Esophagus muscularis mucosa (tissue), 4 donors: ENCODE measurements at regions not wholly inside any gene's neighbourhood (a gene's known extent, or its start where the extent isn't known, plus 50 kb on each side); places are given as distances from the start of the nearest gene placed in this dataset.
A peak's percentile ranks its signal among the peaks of the same experiment; 100 is the strongest.

ENCODE experiments used
- DNase-seq: peaks from one replicate; pipeline ENCODE4 v3.0.0-alpha.2; 2017; ENCODE audit errors: extremely low spot score
- H3K27ac ChIP-seq, 4 donors: fragments of 200-600 bp; sonication (generic); replicated peaks in 1 of 4; 1 replicate in 3 of 4; 2 replicates in 1 of 4; pipeline ENCODE4 v1.5.1; 2016 to 2019; ENCODE audit warnings: mild to moderate bottlenecking in 1 of 4
- H3K27me3 ChIP-seq, 4 donors: fragments of 200-600 bp; sonication (generic); one replicate each; pipeline versions ENCODE4 v1.5.1 to v1.6.0; 2016 to 2019
- H3K36me3 ChIP-seq, 4 donors: fragments of 200-600 bp; sonication (generic); one replicate each; pipeline ENCODE4 v1.5.1; 2016 to 2019
- H3K4me1 ChIP-seq, 4 donors: fragments of 200-600 bp; sonication (generic); one replicate each; pipeline ENCODE4 v1.5.1; 2016 to 2019
- H3K4me3 ChIP-seq, 4 donors: fragments of 200-600 bp; sonication (generic); 1 replicate in 2 of 4; 2 replicates in 2 of 4; pipeline ENCODE4 v1.5.1; 2016 to 2019; ENCODE audit warnings: mild to moderate bottlenecking in 4 of 4, moderate library complexity in 1 of 4
- H3K9me3 ChIP-seq, 4 donors: fragments of 200-600 bp; sonication (generic); 1 replicate in 3 of 4; 2 replicates in 1 of 4; pipeline ENCODE4 v1.5.1; 2016 to 2019
- EP300 ChIP-seq: sonication (generic); formaldehyde crosslinking; IDR thresholded peaks from one replicate; pipeline ENCODE4 v1.6.1; 2017; ENCODE audit warnings: antibody characterized with exemption
- POLR2A ChIP-seq: fragments of 450-650 bp; IDR thresholded peaks from one replicate; pipeline ENCODE4 v1.6.1; 2017; ENCODE audit warnings: antibody characterized with exemption, moderate library complexity, mild to moderate bottlenecking, low read depth
- POLR2AphosphoS5 ChIP-seq, 2 donors: sonication (generic); formaldehyde crosslinking; IDR thresholded peaks; one replicate each; pipeline ENCODE4 v1.6.1; 2017; ENCODE audit warnings: antibody characterized with exemption in 2 of 2
- WGBS: methylation state at CpG from one replicate; pipeline ENCODE4 v1.1.5; 2018; 5-methylcytosine and 5-hydroxymethylcytosine counted together
- intact Hi-C: fragments of 100-400 bp; cut with DNase I; formaldehyde crosslinking; loops from one replicate; pipeline ENCODE4 v1.15.1; 2023
- TF ChIP-seq, protein P1 (sequence below), 3 experiments: fragments of 200-600 bp in 2 of 3; fragments of 450-650 bp in 1 of 3; sonication (generic) in 2 of 3; IDR thresholded peaks; one replicate each; pipeline ENCODE4 v1.5.1; 2017 to 2019; ENCODE audit warnings: antibody characterized with exemption in 3 of 3, mild to moderate bottlenecking in 2 of 3, moderate library complexity in 1 of 3

DNA sequence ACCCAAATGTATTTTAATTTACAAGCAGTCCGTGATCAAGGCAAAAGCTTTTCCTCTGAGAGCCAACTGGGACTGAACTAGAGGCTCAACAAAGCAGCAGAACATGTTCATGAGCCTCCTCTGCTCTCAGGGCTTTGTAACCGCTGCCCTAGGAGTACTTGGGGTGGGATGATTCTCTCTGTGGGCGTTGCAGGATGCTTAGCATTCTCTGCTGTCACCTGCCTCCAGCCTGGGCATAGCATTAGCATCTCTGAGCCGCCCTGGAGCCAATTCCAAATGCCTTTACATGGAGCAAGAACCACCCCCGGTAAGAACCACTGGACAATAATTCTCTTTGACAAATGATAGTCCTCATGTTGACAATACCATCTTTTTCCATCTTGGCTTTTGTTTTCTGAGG is 237.6 kb upstream of the CDH4 start:
- intact Hi-C loops = no loop called here
- H3K4me1 ChIP-seq = peaks cover 0 to 13% (median 10%) of the 10 kb centered on the region in 4 donors
- WGBS = 44% methylated on average over 5 of the region's 5 CpGs
- TF ChIP-seq, protein P1, sequence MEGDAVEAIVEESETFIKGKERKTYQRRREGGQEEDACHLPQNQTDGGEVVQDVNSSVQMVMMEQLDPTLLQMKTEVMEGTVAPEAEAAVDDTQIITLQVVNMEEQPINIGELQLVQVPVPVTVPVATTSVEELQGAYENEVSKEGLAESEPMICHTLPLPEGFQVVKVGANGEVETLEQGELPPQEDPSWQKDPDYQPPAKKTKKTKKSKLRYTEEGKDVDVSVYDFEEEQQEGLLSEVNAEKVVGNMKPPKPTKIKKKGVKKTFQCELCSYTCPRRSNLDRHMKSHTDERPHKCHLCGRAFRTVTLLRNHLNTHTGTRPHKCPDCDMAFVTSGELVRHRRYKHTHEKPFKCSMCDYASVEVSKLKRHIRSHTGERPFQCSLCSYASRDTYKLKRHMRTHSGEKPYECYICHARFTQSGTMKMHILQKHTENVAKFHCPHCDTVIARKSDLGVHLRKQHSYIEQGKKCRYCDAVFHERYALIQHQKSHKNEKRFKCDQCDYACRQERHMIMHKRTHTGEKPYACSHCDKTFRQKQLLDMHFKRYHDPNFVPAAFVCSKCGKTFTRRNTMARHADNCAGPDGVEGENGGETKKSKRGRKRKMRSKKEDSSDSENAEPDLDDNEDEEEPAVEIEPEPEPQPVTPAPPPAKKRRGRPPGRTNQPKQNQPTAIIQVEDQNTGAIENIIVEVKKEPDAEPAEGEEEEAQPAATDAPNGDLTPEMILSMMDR (IDR thresholded peaks at IDR 0.05) = no peak
- no peaks in the 10 kb centered on the region for H3K36me3 ChIP-seq
- DNase-seq = no peak
- no peaks in the 10 kb centered on the region for H3K27me3 ChIP-seq
- no peaks in the 10 kb centered on the region for H3K9me3 ChIP-seq
- no peak overlapping the region for H3K4me3 ChIP-seq
- H3K27ac ChIP-seq = peak overlapping the region in 1 of 4 donors; percentile 19

DNA sequence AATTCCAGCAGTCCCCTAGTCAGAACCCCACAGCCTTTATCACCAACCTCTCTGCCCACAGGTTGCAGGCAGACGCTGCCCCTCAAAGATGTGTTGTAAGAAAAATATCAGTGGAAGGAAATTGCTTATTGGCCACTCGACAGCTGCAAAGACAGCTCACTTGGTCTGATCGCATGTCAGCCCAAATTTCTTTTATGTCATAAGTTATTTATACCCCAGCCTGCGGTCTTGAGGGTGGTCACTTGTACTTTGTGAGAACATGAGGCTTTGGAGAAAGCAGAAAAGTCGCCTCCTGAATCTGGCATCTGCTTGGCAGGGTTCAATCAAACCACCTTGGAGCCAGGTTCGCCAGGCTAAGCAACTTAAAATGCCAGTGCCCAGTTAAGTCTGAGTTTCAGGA is 236.5 kb upstream of the CDH4 start:
- no peaks in the 10 kb centered on the region for H3K27me3 ChIP-seq
- TF ChIP-seq, protein P1 (IDR thresholded peaks at IDR 0.05) = no peak
- TF ChIP-seq POLR2AphosphoS5 (IDR thresholded peaks at IDR 0.05) = no peak
- H3K36me3 ChIP-seq = no peaks in the 10 kb centered on the region
- H3K4me3 ChIP-seq = no peak overlapping the region
- H3K27ac ChIP-seq = no peak overlapping the region
- no peak for DNase-seq
- H3K9me3 ChIP-seq = no peaks in the 10 kb centered on the region
- intact Hi-C loops = no loop called here
- peaks cover 0 to 13% (median 10%) of the 10 kb centered on the region in 4 donors for H3K4me1 ChIP-seq
- WGBS = 78% methylated on average over 6 of the region's 6 CpGs

DNA sequence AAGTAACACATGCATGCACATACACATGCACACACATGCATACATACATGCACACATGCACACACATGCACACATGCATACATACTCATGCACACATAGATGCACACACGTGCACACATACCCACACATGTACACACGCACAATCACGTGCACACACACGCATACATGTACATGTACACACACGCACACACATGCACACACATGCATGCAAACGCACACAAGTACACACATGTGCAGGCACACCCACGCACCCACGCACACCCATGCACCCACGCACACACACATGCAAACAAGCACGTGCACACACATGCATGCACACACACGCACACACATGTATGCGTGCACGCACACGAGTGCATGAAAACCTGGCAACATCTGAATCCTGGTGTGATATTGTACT is 232.7 kb upstream of the CDH4 start:
- TF ChIP-seq POLR2A (no peak), POLR2AphosphoS5 (IDR thresholded peaks at IDR 0.05) (no peak), EP300 (no peak)
- TF ChIP-seq, protein P1 (IDR thresholded peaks at IDR 0.05) = no peak
- WGBS = 88% methylated on average over 14 of the region's 14 CpGs

DNA sequence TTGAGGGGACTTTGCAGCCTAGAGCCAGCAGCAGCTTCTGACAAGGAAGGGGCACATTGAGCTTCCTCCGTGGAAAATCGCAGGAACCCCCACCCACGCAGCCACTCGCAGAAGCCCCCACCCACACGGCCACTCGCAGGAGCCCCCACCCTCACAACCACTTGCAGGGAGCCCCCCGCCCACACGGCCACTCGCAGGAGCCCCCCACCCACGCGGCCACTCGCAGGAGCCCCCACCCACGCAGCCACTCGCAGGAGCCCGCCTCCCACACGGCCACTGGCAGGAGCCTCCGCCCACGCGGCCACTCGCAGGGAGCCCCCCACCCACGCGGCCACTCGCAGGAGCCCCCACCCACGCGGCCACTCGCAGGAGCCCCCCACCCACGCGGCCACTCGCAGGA is 228.4 kb upstream of the CDH4 start:
- TF ChIP-seq, protein P1 (IDR thresholded peaks at IDR 0.05) = no peak
- TF ChIP-seq EP300 = no peak

More for the DNA sequence above, 232.7 kb upstream of the CDH4 start:
- Histone ChIP-seq H3K9me3 (no peaks in the 10 kb centered on the region), H3K4me1 (peaks cover 0 to 25% (median 13%) of the 10 kb centered on the region in 4 donors), H3K4me3 (no peak overlapping the region), H3K27me3 (no peaks in the 10 kb centered on the region), H3K27ac (no peak overlapping the region), H3K36me3 (no peaks in the 10 kb centered on the region)
- DNase-seq = no peak
- intact Hi-C loops = no loop called here

DNA sequence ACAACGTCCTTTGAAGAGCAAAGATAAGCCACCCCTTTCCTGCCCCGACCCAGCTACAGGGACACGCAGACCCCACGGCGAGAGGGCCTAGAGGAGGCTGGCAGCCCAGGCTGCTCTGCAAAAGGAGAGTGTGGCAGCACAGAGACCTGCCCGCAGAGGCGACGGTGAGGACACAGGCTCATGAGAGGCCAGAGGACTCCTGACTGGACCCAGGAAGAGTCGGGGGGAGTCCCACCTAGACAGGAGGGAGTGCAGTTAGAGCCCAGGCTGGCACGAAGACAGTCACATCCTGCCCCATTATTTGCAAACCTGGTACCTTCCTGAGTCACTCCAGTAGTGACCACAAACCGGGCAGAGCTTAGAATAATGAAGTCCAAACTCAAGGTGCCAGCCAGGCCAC is 227.7 kb upstream of the CDH4 start:
- no peak for TF ChIP-seq EP300
- Histone ChIP-seq H3K4me3 (no peak overlapping the region), H3K27me3 (no peaks in the 10 kb centered on the region), H3K36me3 (no peaks in the 10 kb centered on the region), H3K9me3 (no peaks in the 10 kb centered on the region), H3K4me1 (peaks cover 0 to 43% (median 25%) of the 10 kb centered on the region in 4 donors), H3K27ac (no peak overlapping the region)
- 80% methylated on average over 11 of the region's 11 CpGs for WGBS
- intact Hi-C loops = no loop called here
- DNase-seq = no peak

More for the DNA sequence above, 228.4 kb upstream of the CDH4 start:
- DNase-seq = no peak
- intact Hi-C loops = no loop called here
- peaks cover 0 to 36% (median 23%) of the 10 kb centered on the region in 4 donors for H3K4me1 ChIP-seq
- no peaks in the 10 kb centered on the region for H3K27me3 ChIP-seq
- no peaks in the 10 kb centered on the region for H3K36me3 ChIP-seq
- no peaks in the 10 kb centered on the region for H3K9me3 ChIP-seq
- 100% methylated on average over 1 of the region's 29 CpGs for WGBS
- no peak overlapping the region for H3K4me3 ChIP-seq
- H3K27ac ChIP-seq = no peak overlapping the region
